ENCODE measurements at regions not wholly inside any gene's neighbourhood (a gene's known extent, or its start where the extent isn't known, plus 50 kb on each side); places are given as distances from the start of the nearest gene placed in this dataset.

DNA sequence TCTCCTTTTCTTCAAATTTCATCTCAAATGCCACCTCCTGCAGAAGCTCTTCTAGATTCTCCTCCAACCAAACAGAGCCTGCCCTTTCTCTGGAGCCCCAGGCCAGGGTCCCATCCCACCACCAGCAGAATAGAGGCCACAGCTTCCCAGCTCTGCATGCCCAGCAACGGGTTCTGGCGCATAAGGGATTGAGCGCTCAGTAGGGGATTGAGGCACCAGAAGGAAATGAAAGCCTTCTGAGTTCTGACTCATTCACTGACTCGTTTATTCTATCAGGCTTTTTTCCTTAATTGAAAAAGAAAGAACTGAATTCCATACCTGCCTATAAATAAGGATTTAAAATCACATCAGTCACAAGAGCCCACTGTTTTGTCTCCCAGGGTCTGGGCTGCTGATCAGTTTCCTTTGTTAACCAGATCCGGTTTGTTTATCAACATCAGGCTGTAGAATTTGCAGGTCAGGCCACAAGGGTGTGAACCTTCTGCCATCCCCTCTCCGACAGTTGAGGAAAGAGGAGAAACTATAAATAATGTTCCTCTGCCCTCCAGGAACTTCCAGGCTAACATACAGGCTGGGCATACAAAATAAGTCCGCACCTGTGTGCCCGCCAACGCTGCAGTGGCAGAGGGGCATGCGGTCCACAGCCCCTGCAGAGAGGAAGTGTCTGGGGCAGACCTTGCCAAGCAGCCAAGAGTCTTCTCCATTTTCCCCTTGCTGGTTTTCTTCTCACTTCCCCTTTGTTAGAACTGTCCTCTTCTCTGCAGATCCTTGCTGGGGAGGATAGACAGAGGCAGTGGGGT, 63.5 kb upstream of the PRDM11 start:
- Histone ChIP-seq H3K27me3 (no peaks in the 10 kb centered on the region), H3K4me1 (no peaks in the 10 kb centered on the region), H3K36me3 (no peaks in the 10 kb centered on the region), H3K27ac (no peak overlapping the region), H3K9me3 (no peaks in the 10 kb centered on the region), H3K4me3 (no peak overlapping the region)
- intact Hi-C loops (cut with DNase I), result no loop called here
- TF ChIP-seq, protein P1, sequence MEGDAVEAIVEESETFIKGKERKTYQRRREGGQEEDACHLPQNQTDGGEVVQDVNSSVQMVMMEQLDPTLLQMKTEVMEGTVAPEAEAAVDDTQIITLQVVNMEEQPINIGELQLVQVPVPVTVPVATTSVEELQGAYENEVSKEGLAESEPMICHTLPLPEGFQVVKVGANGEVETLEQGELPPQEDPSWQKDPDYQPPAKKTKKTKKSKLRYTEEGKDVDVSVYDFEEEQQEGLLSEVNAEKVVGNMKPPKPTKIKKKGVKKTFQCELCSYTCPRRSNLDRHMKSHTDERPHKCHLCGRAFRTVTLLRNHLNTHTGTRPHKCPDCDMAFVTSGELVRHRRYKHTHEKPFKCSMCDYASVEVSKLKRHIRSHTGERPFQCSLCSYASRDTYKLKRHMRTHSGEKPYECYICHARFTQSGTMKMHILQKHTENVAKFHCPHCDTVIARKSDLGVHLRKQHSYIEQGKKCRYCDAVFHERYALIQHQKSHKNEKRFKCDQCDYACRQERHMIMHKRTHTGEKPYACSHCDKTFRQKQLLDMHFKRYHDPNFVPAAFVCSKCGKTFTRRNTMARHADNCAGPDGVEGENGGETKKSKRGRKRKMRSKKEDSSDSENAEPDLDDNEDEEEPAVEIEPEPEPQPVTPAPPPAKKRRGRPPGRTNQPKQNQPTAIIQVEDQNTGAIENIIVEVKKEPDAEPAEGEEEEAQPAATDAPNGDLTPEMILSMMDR (IDR thresholded peaks at IDR 0.05), result no peak
- DNase-seq (ENCODE audit: low spot score in 2 of 2), result no peak

GRCh38 chr11:45083544-45084087, 62.8 kb upstream of the PRDM11 start:
- Histone ChIP-seq H3K36me3 (no peaks in the 10 kb centered on the region), H3K4me1 (no peaks in the 10 kb centered on the region), H3K27ac (no peak overlapping the region), H3K9me3 (no peaks in the 10 kb centered on the region), H3K4me3 (no peak overlapping the region), H3K27me3 (no peaks in the 10 kb centered on the region)
- no peak for DNase-seq (ENCODE audit: low spot score in 2 of 2)
- intact Hi-C loops (cut with DNase I), result no loop called here
- TF ChIP-seq, protein P1 (IDR thresholded peaks at IDR 0.05), result no peak

DNA sequence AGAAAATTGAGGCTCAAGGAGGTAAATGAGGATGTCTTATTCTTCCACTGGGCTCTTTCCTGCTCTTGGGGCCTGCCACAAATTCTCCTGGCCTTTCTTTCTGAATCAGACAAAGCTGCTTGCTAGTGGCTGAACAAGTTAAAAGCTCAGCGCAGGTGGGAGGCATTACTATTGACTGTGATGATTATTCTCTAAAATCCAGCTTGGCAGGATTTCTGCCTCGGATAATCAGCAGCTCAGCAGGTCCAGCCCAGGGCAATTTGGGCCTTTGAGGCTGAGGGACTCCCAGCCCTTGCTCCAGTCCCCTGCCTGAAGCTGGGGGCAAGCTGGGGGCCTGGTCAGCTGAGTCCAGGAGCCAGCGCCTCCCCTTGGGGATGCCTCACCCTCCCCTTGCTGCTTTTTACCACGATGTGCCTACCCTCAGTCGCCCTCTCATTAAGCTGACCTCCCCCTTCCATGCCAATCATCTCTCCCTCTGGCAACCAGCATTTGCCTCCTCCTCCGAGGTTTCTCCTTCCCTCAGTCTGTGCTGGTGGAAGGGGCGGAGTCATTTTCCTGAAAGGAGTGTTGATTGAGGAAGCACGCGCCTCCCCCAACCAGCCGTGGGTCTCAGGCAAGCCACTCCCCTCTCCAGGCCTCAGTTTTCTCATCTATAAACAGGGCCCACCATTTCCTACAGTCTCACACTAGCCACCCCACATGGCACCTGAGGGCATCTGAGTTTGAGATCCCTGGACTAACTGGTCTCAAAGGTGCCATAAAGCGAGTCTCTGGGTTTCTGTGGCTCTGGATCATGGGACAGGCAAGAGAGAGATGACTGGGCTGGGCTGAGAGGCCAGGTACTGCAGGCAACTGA, 60.6 kb upstream of the PRDM11 start:
- H3K4me1 ChIP-seq, result peaks cover 4 to 13% of the 10 kb centered on the region in 2 donors
- no peaks in the 10 kb centered on the region for H3K36me3 ChIP-seq
- H3K27me3 ChIP-seq, result no peaks in the 10 kb centered on the region
- TF ChIP-seq, protein P1 (IDR thresholded peaks at IDR 0.05), result no peak
- DNase-seq (ENCODE audit: low spot score in 2 of 2), result no peak
- no peak overlapping the region for H3K27ac ChIP-seq
- no peaks in the 10 kb centered on the region for H3K9me3 ChIP-seq
- intact Hi-C loops (cut with DNase I), result loop anchor here (5.0 kb wide), 1 partner anchor 524 kb away; no protein-coding TSS in a partner anchor
- no peak overlapping the region for H3K4me3 ChIP-seq

GRCh38 chr11:45086526-45086925, 59.9 kb upstream of the PRDM11 start:
- no peak overlapping the region for H3K4me3 ChIP-seq
- no peaks in the 10 kb centered on the region for H3K27me3 ChIP-seq
- H3K36me3 ChIP-seq, result no peaks in the 10 kb centered on the region
- intact Hi-C loops (cut with DNase I), result loop anchor here (5.0 kb wide), 1 partner anchor 524 kb away; no protein-coding TSS in a partner anchor
- H3K27ac ChIP-seq, result no peak overlapping the region
- TF ChIP-seq, protein P1 (IDR thresholded peaks at IDR 0.05), result no peak
- H3K9me3 ChIP-seq, result no peaks in the 10 kb centered on the region
- peaks cover 4 to 18% of the 10 kb centered on the region in 2 donors for H3K4me1 ChIP-seq
- no peak for DNase-seq (ENCODE audit: low spot score in 2 of 2)

- Histone ChIP-seq H3K9me3 (no peaks in the 10 kb centered on the region), H3K4me1 (peaks cover 4 to 25% of the 10 kb centered on the region in 2 donors), H3K36me3 (no peaks in the 10 kb centered on the region), H3K27me3 (no peaks in the 10 kb centered on the region), H3K27ac (no peak overlapping the region), H3K4me3 (no peak overlapping the region)
- DNase-seq (ENCODE audit: low spot score in 2 of 2), result no peak
- TF ChIP-seq, protein P1 (IDR thresholded peaks at IDR 0.05), result no peak
- intact Hi-C loops (cut with DNase I), result loop anchor here (5.0 kb wide), 1 partner anchor 525 kb away; no protein-coding TSS in a partner anchor
Observed at GRCh38 chr11:45087086-45087899, 59.1 kb upstream of the PRDM11 start.

Data from ascending aorta (tissue), 2 donors.